Progenitor cell of endocrine pancreas (in vitro differentiated cells): ENCODE measurements at regions not wholly inside any gene's neighbourhood (a gene's known extent, or its start where the extent isn't known, plus 50 kb on each side); places are given as distances from the start of the nearest gene placed in this dataset.

Source experiments
- DNase-seq: peaks from one replicate; pipeline ENCODE4 v3.0.0; 2021; ENCODE audit warnings: low spot score; ENCODE audit not compliant: unreplicated experiment
- H3K27ac Mint-ChIP-seq: 2 replicates; pipeline ENCODE4 v1.8.0; 2021; ENCODE audit warnings: mild to moderate bottlenecking, moderate library complexity, mixed read lengths
- H3K27me3 Mint-ChIP-seq: 2 replicates; pipeline ENCODE4 v1.8.0; 2021; ENCODE audit warnings: mixed read lengths
- H3K36me3 Mint-ChIP-seq: 2 replicates; pipeline ENCODE4 v1.8.0; 2022; ENCODE audit warnings: mixed read lengths; ENCODE audit not compliant: insufficient read depth
- H3K4me1 Mint-ChIP-seq: 2 replicates; pipeline ENCODE4 v1.8.0; 2021; ENCODE audit warnings: low read depth, mixed read lengths
- H3K4me3 Mint-ChIP-seq: 2 replicates; pipeline ENCODE4 v1.8.0; 2021; ENCODE audit warnings: low read depth, mild to moderate bottlenecking, moderate library complexity, mixed read lengths
- H3K9me3 Mint-ChIP-seq: 2 replicates; pipeline ENCODE4 v1.8.0; 2021; ENCODE audit warnings: low read depth, mixed read lengths
- CTCF ChIP-seq: fragments of 200-600 bp; sonication (generic); IDR thresholded peaks from one replicate; pipeline ENCODE4 v1.5.0; 2021; ENCODE audit warnings: antibody characterized with exemption, mild to moderate bottlenecking; ENCODE audit not compliant: unreplicated experiment

GRCh38 chr1:185634704-185635103, 99.5 kb upstream of the HMCN1 start:
- Mint-ChIP-seq H3K27me3 (no peaks in the 10 kb centered on the region), H3K9me3 (peaks cover 29% of the 10 kb centered on the region), H3K27ac (no peak overlapping the region), H3K36me3 (peaks cover 15% of the 10 kb centered on the region), H3K4me1 (peaks cover 21% of the 10 kb centered on the region), H3K4me3 (no peak overlapping the region)
- no peak for DNase-seq
- no peak for TF ChIP-seq CTCF

GRCh38 chr1:185632659-185633423, 101.3 kb upstream of the HMCN1 start:
- H3K9me3 Mint-ChIP-seq = peaks cover 22% of the 10 kb centered on the region
- H3K27me3 Mint-ChIP-seq = no peaks in the 10 kb centered on the region

GRCh38 chr1:185631843-185632242, 102.3 kb upstream of the HMCN1 start:
- Mint-ChIP-seq H3K27me3 (no peaks in the 10 kb centered on the region), H3K27ac (peak overlapping the region; percentile 12), H3K9me3 (peaks cover 15% of the 10 kb centered on the region), H3K36me3 (peaks cover 8% of the 10 kb centered on the region), H3K4me3 (no peak overlapping the region), H3K4me1 (peaks cover 21% of the 10 kb centered on the region)
- TF ChIP-seq CTCF = no peak
- no peak for DNase-seq

More at GRCh38 chr1:185632659-185633423, 101.3 kb upstream of the HMCN1 start:
- TF ChIP-seq CTCF = no peak
- H3K4me1 Mint-ChIP-seq = peaks cover 21% of the 10 kb centered on the region
- DNase-seq = no peak
- peaks cover 13% of the 10 kb centered on the region for H3K36me3 Mint-ChIP-seq
- no peak overlapping the region for H3K27ac Mint-ChIP-seq
- no peak overlapping the region for H3K4me3 Mint-ChIP-seq

- H3K27ac Mint-ChIP-seq = no peak overlapping the region
- no peak for DNase-seq
- peaks cover 25% of the 10 kb centered on the region for H3K4me1 Mint-ChIP-seq
- H3K4me3 Mint-ChIP-seq = no peak overlapping the region
- no peaks in the 10 kb centered on the region for H3K27me3 Mint-ChIP-seq
- TF ChIP-seq CTCF = no peak
- no peaks in the 10 kb centered on the region for H3K36me3 Mint-ChIP-seq
- H3K9me3 Mint-ChIP-seq = peaks cover 6% of the 10 kb centered on the region
Measured at GRCh38 chr1:185627761-185628501, 106.3 kb upstream of the HMCN1 start.

- no peak for TF ChIP-seq CTCF
- no peaks in the 10 kb centered on the region for H3K36me3 Mint-ChIP-seq
- H3K9me3 Mint-ChIP-seq = peaks cover 9% of the 10 kb centered on the region
- DNase-seq = no peak
- peaks cover 19% of the 10 kb centered on the region for H3K4me1 Mint-ChIP-seq
- no peaks in the 10 kb centered on the region for H3K27me3 Mint-ChIP-seq
- no peak overlapping the region for H3K27ac Mint-ChIP-seq
- no peak overlapping the region for H3K4me3 Mint-ChIP-seq
Measured at GRCh38 chr1:185627171-185627570, 107.0 kb upstream of the HMCN1 start.
